Keratinocyte (primary cell): ENCODE measurements at regions not wholly inside any gene's neighbourhood (a gene's known extent, or its start where the extent isn't known, plus 50 kb on each side); places are given as distances from the start of the nearest gene placed in this dataset.

Source experiments
- DNase-seq: peaks from one replicate; pipeline ENCODE4 v3.0.0-alpha.2; 2011; ENCODE audit warnings: low read depth, missing footprints, low spot score
- FAIRE-seq: peaks from 2 replicates; lab custom pipeline; 2011; peaks lifted over from hg19 to GRCh38; lab: Jason Lieb, UNC
- H2AFZ ChIP-seq: 2 replicates; pipeline ENCODE4 v1.6.0; 2012; ENCODE audit warnings: low read length, control low read depth, inconsistent platforms; ENCODE audit not compliant: control insufficient read depth
- H3K27ac ChIP-seq: 2 replicates; pipeline ENCODE4 v1.5.1; 2011; ENCODE audit warnings: low read length; ENCODE audit not compliant: control insufficient read depth, insufficient read depth
- H3K27me3 ChIP-seq: 3 replicates; pipeline ENCODE4 v1.6.0; 2011; ENCODE audit warnings: low read length; ENCODE audit not compliant: control insufficient read depth, insufficient read depth; ENCODE audit errors: extremely low read depth
- H3K36me3 ChIP-seq, 2 experiments: 2 replicates in 1 of 2; 3 replicates in 1 of 2; pipeline ENCODE4 v1.5.1; 2011; ENCODE audit warnings: low read length in 2 of 2, mild to moderate bottlenecking in 1 of 2; ENCODE audit not compliant: control insufficient read depth in 2 of 2, insufficient read depth in 2 of 2; ENCODE audit errors: extremely low read depth in 1 of 2
- H3K4me1 ChIP-seq: 3 replicates; pipeline ENCODE4 v1.5.1; 2011; ENCODE audit warnings: low read length; ENCODE audit not compliant: control insufficient read depth, insufficient read depth; ENCODE audit errors: extremely low read depth
- H3K4me2 ChIP-seq: 3 replicates; pipeline ENCODE4 v1.6.0; 2011; ENCODE audit warnings: low read depth, low read length; ENCODE audit not compliant: control insufficient read depth, insufficient read depth; ENCODE audit errors: extremely low read depth
- H3K4me3 ChIP-seq, 3 experiments: fragments of 200-600 bp in 1 of 3; sonication (generic) in 1 of 3; 2 replicates in 2 of 3; 3 replicates in 1 of 3; pipeline ENCODE4 v1.5.1; 2011 to 2016; ENCODE audit warnings: low read length in 3 of 3, mild to moderate bottlenecking in 3 of 3, control low read depth in 2 of 3, inconsistent platforms in 1 of 3, low read depth in 1 of 3, mixed read lengths in 1 of 3, mixed run types in 1 of 3, moderate library complexity in 1 of 3; ENCODE audit not compliant: control insufficient read depth in 2 of 3, insufficient read depth in 2 of 3; ENCODE audit errors: extremely low read depth in 1 of 3
- H3K79me2 ChIP-seq: 2 replicates; pipeline ENCODE4 v1.6.0; 2012; ENCODE audit warnings: low read length; ENCODE audit not compliant: control insufficient read depth, insufficient read depth
- H3K9ac ChIP-seq: 3 replicates; pipeline ENCODE4 v1.6.0; 2011; ENCODE audit warnings: low read length; ENCODE audit not compliant: control insufficient read depth, insufficient read depth; ENCODE audit errors: extremely low read depth
- H3K9me1 ChIP-seq: 3 replicates; pipeline ENCODE4 v1.6.0; 2011; ENCODE audit warnings: low read length; ENCODE audit not compliant: control insufficient read depth, insufficient read depth; ENCODE audit errors: extremely low read depth
- H3K9me3 ChIP-seq: 2 replicates; pipeline ENCODE4 v1.5.1; 2012; ENCODE audit warnings: low read depth, low read length; ENCODE audit not compliant: control insufficient read depth
- H4K20me1 ChIP-seq: 3 replicates; pipeline ENCODE4 v1.6.0; 2011; ENCODE audit warnings: low read length; ENCODE audit not compliant: control insufficient read depth, insufficient read depth; ENCODE audit errors: extremely low read depth
- CTCF ChIP-seq, 3 experiments: IDR thresholded peaks in 1 of 3; conservative IDR thresholded peaks in 1 of 3; optimal IDR thresholded peaks in 1 of 3; 2 replicates in 2 of 3; 3 replicates in 1 of 3; pipeline versions ENCODE3 to v1.5.1; 2011; ENCODE audit warnings: low read length in 3 of 3, mild to moderate bottlenecking in 3 of 3, moderate library complexity in 2 of 3, control low read depth in 1 of 3, inconsistent platforms in 1 of 3; ENCODE audit not compliant: insufficient read depth in 2 of 3; ENCODE audit errors: extremely low read depth in 1 of 3
- EZH2 ChIP-seq: IDR thresholded peaks from one replicate; pipeline ENCODE4 v1.6.1; 2012; ENCODE audit warnings: inconsistent platforms, mild to moderate bottlenecking, low read length, moderate library complexity
- dilution Hi-C: fragments of 300-500 bp; cut with MboI; formaldehyde crosslinking; loops from one replicate; pipeline ENCODE4 v1.7.0; 2020; ENCODE audit warnings: low sequenced_read_pairs; ENCODE audit not compliant: extremely low pct_ligation_motif_present

DNA sequence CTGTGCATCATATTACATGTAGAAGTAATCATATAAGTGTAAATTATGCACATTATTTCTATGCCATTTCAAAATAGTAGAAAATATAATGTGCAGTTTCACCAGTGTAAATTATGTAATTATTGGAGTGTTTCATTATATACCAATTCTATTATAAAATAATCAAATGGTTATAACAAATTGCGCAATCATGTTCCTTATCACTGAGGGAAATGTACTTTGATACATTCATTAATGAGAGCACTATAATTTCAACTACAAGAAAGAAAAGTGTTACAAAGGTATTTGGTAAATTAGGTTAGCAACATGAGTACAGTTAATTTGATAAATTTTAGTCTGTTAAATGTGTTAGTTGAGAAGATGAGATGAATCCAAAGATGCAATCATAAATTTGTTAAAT, 421.5 kb upstream of the CDH10 start:
- dilution Hi-C loops: no loop called here
- Histone ChIP-seq H3K27ac (no peak overlapping the region), H3K9me3 (no peaks in the 10 kb centered on the region), H3K36me3 (no peaks in the 10 kb centered on the region), H3K9me1 (no peaks in the 10 kb centered on the region), H4K20me1 (no peaks in the 10 kb centered on the region), H2AFZ (no peak overlapping the region), H3K4me3 (no peak overlapping the region), H3K27me3 (no peaks in the 10 kb centered on the region), H3K4me1 (no peaks in the 10 kb centered on the region), H3K79me2 (no peaks in the 10 kb centered on the region), H3K4me2 (no peak overlapping the region), H3K9ac (no peak overlapping the region)
- FAIRE-seq: no peak
- DNase-seq: no peak
- TF ChIP-seq CTCF (optimal IDR thresholded peaks at IDR 0.05 in 1 of 3, IDR thresholded peaks at IDR 0.05 in 1 of 3, conservative IDR thresholded peaks at IDR 0.05 in 1 of 3; ENCODE audit: extremely low read depth in 1 of 3, insufficient read depth in 2 of 3, low read length in 3 of 3) (no peak), EZH2 (no peak)

DNA sequence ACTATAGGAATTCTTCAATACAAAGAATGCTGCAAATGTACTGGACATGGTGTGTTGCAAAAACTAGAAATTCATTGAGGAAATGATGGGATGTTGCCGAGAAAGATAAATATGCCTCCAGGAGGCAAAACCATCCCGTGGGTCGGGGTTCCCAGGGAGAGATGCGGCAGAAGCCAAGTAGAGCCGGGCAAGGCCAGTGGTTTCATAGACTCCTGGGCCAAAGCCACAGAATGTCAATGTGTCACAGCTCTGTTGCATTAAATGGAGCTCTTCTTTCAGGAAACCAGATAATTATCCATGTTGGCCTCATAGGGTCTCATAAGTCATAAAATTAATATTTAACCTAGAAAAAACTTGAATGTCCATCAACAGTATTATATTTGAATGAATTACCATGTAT, 419.5 kb upstream of the CDH10 start:
- H3K27me3 ChIP-seq: no peaks in the 10 kb centered on the region
- FAIRE-seq: no peak
- H2AFZ ChIP-seq: no peak overlapping the region
- H3K9ac ChIP-seq: no peak overlapping the region
- H3K27ac ChIP-seq: no peak overlapping the region
- dilution Hi-C loops: no loop called here
- H3K9me1 ChIP-seq: no peaks in the 10 kb centered on the region
- TF ChIP-seq CTCF (optimal IDR thresholded peaks at IDR 0.05 in 1 of 3, IDR thresholded peaks at IDR 0.05 in 1 of 3, conservative IDR thresholded peaks at IDR 0.05 in 1 of 3; ENCODE audit: extremely low read depth in 1 of 3, insufficient read depth in 2 of 3, low read length in 3 of 3) (no peak), EZH2 (no peak)
- H4K20me1 ChIP-seq: no peaks in the 10 kb centered on the region
- DNase-seq: no peak
- H3K79me2 ChIP-seq: no peaks in the 10 kb centered on the region
- no peaks in the 10 kb centered on the region for H3K36me3 ChIP-seq
- H3K4me3 ChIP-seq: no peak overlapping the region
- H3K9me3 ChIP-seq: no peaks in the 10 kb centered on the region
- no peak overlapping the region for H3K4me2 ChIP-seq
- no peaks in the 10 kb centered on the region for H3K4me1 ChIP-seq
